ENCODE measurements at regions not wholly inside any gene's neighbourhood (a gene's known extent, or its start where the extent isn't known, plus 50 kb on each side); places are given as distances from the start of the nearest gene placed in this dataset.
"Not testable (repeated sequence)": the region's sequence is repeated elsewhere in the genome, so short reads cannot be mapped to it uniquely, and the experiment has no call there.

- no peak for DNase-seq (ENCODE audit: low spot score)
Observed at GRCh38 chr12:86772696-86773095, 516.5 kb upstream of the MGAT4C start.

GRCh38 chr12:86770871-86771270 is 514.7 kb upstream of the MGAT4C start:
- DNase-seq (ENCODE audit: low spot score): no peak

GRCh38 chr12:86748894-86749293 is 492.7 kb upstream of the MGAT4C start:
- no peak for DNase-seq (ENCODE audit: low spot score)

- DNase-seq (ENCODE audit: low spot score): no peak
Observed at GRCh38 chr12:86744547-86745212, 488.5 kb upstream of the MGAT4C start.

GRCh38 chr12:86743875-86744536 is 487.8 kb upstream of the MGAT4C start:
- DNase-seq (ENCODE audit: low spot score): no peak

GRCh38 chr12:86741531-86741930 is 485.3 kb upstream of the MGAT4C start:
- DNase-seq (ENCODE audit: low spot score): no peak

GRCh38 chr12:86735851-86736250 is 479.7 kb upstream of the MGAT4C start:
- no peak for DNase-seq (ENCODE audit: low spot score)

GRCh38 chr12:86735072-86735471 is 478.9 kb upstream of the MGAT4C start:
- no peak for DNase-seq (ENCODE audit: low spot score)

GRCh38 chr12:86730233-86730632 is 474.0 kb upstream of the MGAT4C start:
- no peak for DNase-seq (ENCODE audit: low spot score)

GRCh38 chr12:86729739-86730138 is 473.5 kb upstream of the MGAT4C start:
- DNase-seq (ENCODE audit: low spot score): no peak

- DNase-seq (ENCODE audit: low spot score): no peak
Observed at GRCh38 chr12:86727160-86727559, 471.0 kb upstream of the MGAT4C start.

GRCh38 chr12:86724716-86725115 is 468.5 kb upstream of the MGAT4C start:
- DNase-seq (ENCODE audit: low spot score): no peak

- DNase-seq (ENCODE audit: low spot score): no peak
Observed at GRCh38 chr12:86723326-86723725, 467.1 kb upstream of the MGAT4C start.

- no peak for DNase-seq (ENCODE audit: low spot score)
Observed at GRCh38 chr12:86721713-86722397, 465.7 kb upstream of the MGAT4C start.

- DNase-seq (ENCODE audit: low spot score): no peak
Observed at GRCh38 chr12:86719381-86719780, 463.2 kb upstream of the MGAT4C start.

GRCh38 chr12:86713121-86713520 is 456.9 kb upstream of the MGAT4C start:
- DNase-seq (ENCODE audit: low spot score): no peak

- no peak for DNase-seq (ENCODE audit: low spot score)
Observed at GRCh38 chr12:86712425-86712843, 456.2 kb upstream of the MGAT4C start.

- no peak for DNase-seq (ENCODE audit: low spot score)
Observed at GRCh38 chr12:86711731-86712130, 455.5 kb upstream of the MGAT4C start.

- no peak for DNase-seq (ENCODE audit: low spot score)
Observed at GRCh38 chr12:86710109-86710508, 453.9 kb upstream of the MGAT4C start.

GRCh38 chr12:86709017-86709416 is 452.8 kb upstream of the MGAT4C start:
- not testable (repeated sequence) for DNase-seq (ENCODE audit: low spot score)

- no peak for DNase-seq (ENCODE audit: low spot score)
Observed at GRCh38 chr12:86698641-86698980, 442.4 kb upstream of the MGAT4C start.

- DNase-seq (ENCODE audit: low spot score): no peak
Observed at GRCh38 chr12:86697916-86698640, 441.9 kb upstream of the MGAT4C start.
